Uterus (tissue), 2 donors: ENCODE measurements at regions not wholly inside any gene's neighbourhood (a gene's known extent, or its start where the extent isn't known, plus 50 kb on each side); places are given as distances from the start of the nearest gene placed in this dataset.

Source experiments
- POLR2A ChIP-seq, 2 donors: fragments of 450-650 bp; IDR thresholded peaks; one replicate each; pipeline ENCODE4 v1.6.1; 2016; ENCODE audit warnings: antibody characterized with exemption in 2 of 2, mild to moderate bottlenecking in 1 of 2, moderate library complexity in 1 of 2
- TF ChIP-seq, protein P1 (sequence below), 4 experiments: fragments of 200-600 bp in 2 of 4; fragments of 450-650 bp in 2 of 4; sonication (generic) in 2 of 4; IDR thresholded peaks; one replicate each; pipeline ENCODE4 v1.5.1; 2016 to 2019; ENCODE audit warnings: antibody characterized with exemption in 4 of 4, mild to moderate bottlenecking in 2 of 4, moderate library complexity in 1 of 4

DNA sequence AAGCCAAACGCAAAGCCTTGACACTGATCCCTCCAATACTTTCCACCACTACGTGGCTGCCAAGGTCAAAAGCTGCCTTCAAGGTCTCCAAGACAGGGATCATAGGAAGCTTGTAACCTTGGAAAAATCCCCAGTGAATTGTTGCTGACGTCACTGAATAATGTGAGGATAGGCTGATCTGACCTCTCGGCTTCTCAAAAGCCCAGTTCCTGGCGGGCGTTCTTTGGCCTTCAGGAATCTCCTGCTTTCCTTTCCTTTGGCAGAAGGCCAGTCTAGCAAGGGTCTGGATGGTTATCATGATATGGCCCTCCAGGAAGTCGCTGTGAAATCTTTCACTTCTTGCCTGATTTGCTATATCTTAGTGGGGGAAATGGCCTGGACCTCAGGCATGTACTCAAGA is 61.4 kb upstream of the TNFAIP3 start:
- TF ChIP-seq, protein P1, sequence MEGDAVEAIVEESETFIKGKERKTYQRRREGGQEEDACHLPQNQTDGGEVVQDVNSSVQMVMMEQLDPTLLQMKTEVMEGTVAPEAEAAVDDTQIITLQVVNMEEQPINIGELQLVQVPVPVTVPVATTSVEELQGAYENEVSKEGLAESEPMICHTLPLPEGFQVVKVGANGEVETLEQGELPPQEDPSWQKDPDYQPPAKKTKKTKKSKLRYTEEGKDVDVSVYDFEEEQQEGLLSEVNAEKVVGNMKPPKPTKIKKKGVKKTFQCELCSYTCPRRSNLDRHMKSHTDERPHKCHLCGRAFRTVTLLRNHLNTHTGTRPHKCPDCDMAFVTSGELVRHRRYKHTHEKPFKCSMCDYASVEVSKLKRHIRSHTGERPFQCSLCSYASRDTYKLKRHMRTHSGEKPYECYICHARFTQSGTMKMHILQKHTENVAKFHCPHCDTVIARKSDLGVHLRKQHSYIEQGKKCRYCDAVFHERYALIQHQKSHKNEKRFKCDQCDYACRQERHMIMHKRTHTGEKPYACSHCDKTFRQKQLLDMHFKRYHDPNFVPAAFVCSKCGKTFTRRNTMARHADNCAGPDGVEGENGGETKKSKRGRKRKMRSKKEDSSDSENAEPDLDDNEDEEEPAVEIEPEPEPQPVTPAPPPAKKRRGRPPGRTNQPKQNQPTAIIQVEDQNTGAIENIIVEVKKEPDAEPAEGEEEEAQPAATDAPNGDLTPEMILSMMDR (IDR thresholded peaks at IDR 0.05), result no peak
- TF ChIP-seq POLR2A (IDR thresholded peaks at IDR 0.05), result no peak
